ENCODE measurements at regions not wholly inside any gene's neighbourhood (a gene's known extent, or its start where the extent isn't known, plus 50 kb on each side); places are given as distances from the start of the nearest gene placed in this dataset.

- TF ChIP-seq, protein P1, sequence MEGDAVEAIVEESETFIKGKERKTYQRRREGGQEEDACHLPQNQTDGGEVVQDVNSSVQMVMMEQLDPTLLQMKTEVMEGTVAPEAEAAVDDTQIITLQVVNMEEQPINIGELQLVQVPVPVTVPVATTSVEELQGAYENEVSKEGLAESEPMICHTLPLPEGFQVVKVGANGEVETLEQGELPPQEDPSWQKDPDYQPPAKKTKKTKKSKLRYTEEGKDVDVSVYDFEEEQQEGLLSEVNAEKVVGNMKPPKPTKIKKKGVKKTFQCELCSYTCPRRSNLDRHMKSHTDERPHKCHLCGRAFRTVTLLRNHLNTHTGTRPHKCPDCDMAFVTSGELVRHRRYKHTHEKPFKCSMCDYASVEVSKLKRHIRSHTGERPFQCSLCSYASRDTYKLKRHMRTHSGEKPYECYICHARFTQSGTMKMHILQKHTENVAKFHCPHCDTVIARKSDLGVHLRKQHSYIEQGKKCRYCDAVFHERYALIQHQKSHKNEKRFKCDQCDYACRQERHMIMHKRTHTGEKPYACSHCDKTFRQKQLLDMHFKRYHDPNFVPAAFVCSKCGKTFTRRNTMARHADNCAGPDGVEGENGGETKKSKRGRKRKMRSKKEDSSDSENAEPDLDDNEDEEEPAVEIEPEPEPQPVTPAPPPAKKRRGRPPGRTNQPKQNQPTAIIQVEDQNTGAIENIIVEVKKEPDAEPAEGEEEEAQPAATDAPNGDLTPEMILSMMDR (IDR thresholded peaks at IDR 0.05; ENCODE audit: low read depth, low read length, poor library complexity, severe bottlenecking) = no peak
- TF ChIP-seq EZH2phosphoT487 (IDR thresholded peaks at IDR 0.05; ENCODE audit: borderline replicate concordance, low read length) = no peak
These were observed 661.6 kb downstream of the QKI start for GRCh38 chr6:164075981-164076615.
